ENCODE measurements at regions not wholly inside any gene's neighbourhood (a gene's known extent, or its start where the extent isn't known, plus 50 kb on each side); places are given as distances from the start of the nearest gene placed in this dataset.

- TF ChIP-seq EZH2 (IDR thresholded peaks at IDR 0.05; ENCODE audit: insufficient read depth, poor library complexity, severe bottlenecking): no peak
- no peak for TF ChIP-seq EZH2phosphoT487 (IDR thresholded peaks at IDR 0.05; ENCODE audit: insufficient read depth, low read depth)
Measured at GRCh38 chr9:129232839-129233591, 55.0 kb upstream of the IER5L start.

Measured in GM23248 (cell line).